ENCODE measurements at regions not wholly inside any gene's neighbourhood (a gene's known extent, or its start where the extent isn't known, plus 50 kb on each side); places are given as distances from the start of the nearest gene placed in this dataset.

GRCh38 chr5:105754056-105754455 lies 1916.7 kb downstream of the EFNA5 start:
- no peaks in the 10 kb centered on the region for H3K27me3 ChIP-seq
- ATAC-seq (no peak), DNase-seq (no peak)
- no peaks in the 10 kb centered on the region for H3K36me3 ChIP-seq
- H3K4me1 ChIP-seq, result no peaks in the 10 kb centered on the region
- H3K4me3 ChIP-seq, result no peak overlapping the region
- no peak for TF ChIP-seq POLR2A (IDR thresholded peaks at IDR 0.05)
- no peak overlapping the region for H3K27ac ChIP-seq
- intact Hi-C loops (cut with DNase I), result no loop called here
- WGBS, 4 donors, result 68 to 91% (median 78%) methylated on average over 1 of the region's 1 CpG
- H3K9me3 ChIP-seq, result peaks cover 0 to 13% (median 0%) of the 10 kb centered on the region in 12 donors

- no peaks in the 10 kb centered on the region for H3K36me3 ChIP-seq
- no peak overlapping the region for H3K4me3 ChIP-seq
- no peak for DNase-seq
- intact Hi-C loops (cut with DNase I), result no loop called here
- no peak overlapping the region for H3K27ac ChIP-seq
- WGBS, 4 donors, result 89 to 92% (median 90%) methylated on average over 3 of the region's 3 CpGs
- peaks cover 0 to 3% (median 0%) of the 10 kb centered on the region in 12 donors for H3K9me3 ChIP-seq
- no peaks in the 10 kb centered on the region for H3K27me3 ChIP-seq
- H3K4me1 ChIP-seq, result no peaks in the 10 kb centered on the region
- no peak for ATAC-seq
- TF ChIP-seq CTCF (IDR thresholded peaks at IDR 0.05) (no peak), POLR2A (IDR thresholded peaks at IDR 0.05) (no peak)
Measured at GRCh38 chr5:105752801-105753200, 1917.9 kb downstream of the EFNA5 start.

- Histone ChIP-seq H3K27me3 (no peaks in the 10 kb centered on the region), H3K4me3 (no peak overlapping the region), H3K4me1 (no peaks in the 10 kb centered on the region), H3K36me3 (no peaks in the 10 kb centered on the region), H3K27ac (no peak overlapping the region), H3K9me3 (peaks cover 0 to 6% (median 0%) of the 10 kb centered on the region in 12 donors)
- TF ChIP-seq POLR2A (IDR thresholded peaks at IDR 0.05) (no peak), CTCF (IDR thresholded peaks at IDR 0.05) (no peak)
- DNase-seq (no peak), ATAC-seq (no peak)
- intact Hi-C loops (cut with DNase I), result no loop called here
Measured at GRCh38 chr5:105751908-105752307, 1918.8 kb downstream of the EFNA5 start.

- TF ChIP-seq POLR2A (IDR thresholded peaks at IDR 0.05), result no peak
- TF ChIP-seq CTCF (IDR thresholded peaks at IDR 0.05), result no peak
- DNase-seq (no peak), ATAC-seq (no peak)
- H3K4me3 ChIP-seq, result no peak overlapping the region
- peaks cover 0 to 6% (median 0%) of the 10 kb centered on the region in 12 donors for H3K9me3 ChIP-seq
- intact Hi-C loops (cut with DNase I), result no loop called here
- no peaks in the 10 kb centered on the region for H3K36me3 ChIP-seq
- no peak overlapping the region for H3K27ac ChIP-seq
- H3K4me1 ChIP-seq, result no peaks in the 10 kb centered on the region
- H3K27me3 ChIP-seq, result no peaks in the 10 kb centered on the region
Measured at GRCh38 chr5:105745111-105745510, 1925.6 kb downstream of the EFNA5 start.

GRCh38 chr5:105740242-105740641 lies 1930.5 kb downstream of the EFNA5 start:
- 60 to 70% (median 67%) methylated on average over 3 of the region's 3 CpGs for WGBS, 4 donors
- ATAC-seq (no peak), DNase-seq (no peak)
- TF ChIP-seq CTCF (IDR thresholded peaks at IDR 0.05), result no peak
- TF ChIP-seq POLR2A (IDR thresholded peaks at IDR 0.05), result no peak
- Histone ChIP-seq H3K27me3 (no peaks in the 10 kb centered on the region), H3K4me3 (no peak overlapping the region), H3K36me3 (no peaks in the 10 kb centered on the region), H3K9me3 (peaks cover 0 to 12% (median 3%) of the 10 kb centered on the region in 12 donors), H3K4me1 (no peaks in the 10 kb centered on the region), H3K27ac (no peak overlapping the region)
- intact Hi-C loops (cut with DNase I), result no loop called here
